Fibroblast of skin of right biceps (primary cell): ENCODE measurements at regions not wholly inside any gene's neighbourhood (a gene's known extent, or its start where the extent isn't known, plus 50 kb on each side); places are given as distances from the start of the nearest gene placed in this dataset.

Experiments
- DNase-seq: peaks from one replicate; pipeline ENCODE4 v3.0.0-alpha.2; 2013

DNA sequence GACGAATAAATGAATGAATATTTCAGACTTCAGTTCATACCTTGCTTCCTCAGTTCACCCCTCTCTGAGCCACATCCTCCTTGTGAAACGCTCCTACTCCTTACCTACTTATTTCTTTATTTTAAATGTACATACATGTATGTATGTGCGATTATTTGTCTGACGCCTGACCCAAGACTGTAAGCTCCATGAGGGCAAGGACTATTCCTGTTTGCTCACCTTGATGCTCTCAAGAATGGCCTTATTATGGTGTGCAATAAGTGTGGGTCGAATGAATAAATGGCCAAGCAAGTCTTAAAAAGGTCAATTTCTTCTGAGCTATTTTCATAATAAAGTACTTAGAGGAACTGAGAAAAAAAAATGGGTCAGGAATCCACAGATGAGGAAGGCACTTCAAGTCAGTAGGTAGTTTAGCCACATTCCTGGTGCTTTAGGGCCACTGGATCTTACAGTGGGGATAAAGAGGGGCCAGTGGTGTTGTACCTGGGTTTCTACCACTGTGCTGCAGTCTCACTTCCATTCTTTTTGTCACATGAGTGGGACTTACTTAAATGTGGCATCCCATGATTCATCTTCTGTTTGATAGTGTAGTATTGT lies 74.7 kb downstream of the SDC1 start:
- no peak for DNase-seq

DNA sequence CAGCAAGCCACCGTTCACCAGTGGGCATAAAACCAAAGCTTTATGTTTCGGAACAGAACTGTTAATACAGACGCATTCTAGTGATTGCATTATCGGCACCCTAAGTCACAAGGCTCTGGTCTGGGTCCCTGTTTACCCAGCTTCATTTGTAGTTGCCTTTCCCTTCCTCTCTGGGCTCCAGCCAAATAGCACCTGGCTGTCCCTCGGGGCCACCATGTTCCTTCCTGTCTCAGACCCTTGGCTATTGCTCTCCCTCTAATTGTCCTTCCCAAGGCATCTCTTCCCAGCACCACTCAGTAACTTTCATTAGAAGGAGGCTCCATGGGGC lies 75.3 kb downstream of the SDC1 start:
- no peak for DNase-seq

DNA sequence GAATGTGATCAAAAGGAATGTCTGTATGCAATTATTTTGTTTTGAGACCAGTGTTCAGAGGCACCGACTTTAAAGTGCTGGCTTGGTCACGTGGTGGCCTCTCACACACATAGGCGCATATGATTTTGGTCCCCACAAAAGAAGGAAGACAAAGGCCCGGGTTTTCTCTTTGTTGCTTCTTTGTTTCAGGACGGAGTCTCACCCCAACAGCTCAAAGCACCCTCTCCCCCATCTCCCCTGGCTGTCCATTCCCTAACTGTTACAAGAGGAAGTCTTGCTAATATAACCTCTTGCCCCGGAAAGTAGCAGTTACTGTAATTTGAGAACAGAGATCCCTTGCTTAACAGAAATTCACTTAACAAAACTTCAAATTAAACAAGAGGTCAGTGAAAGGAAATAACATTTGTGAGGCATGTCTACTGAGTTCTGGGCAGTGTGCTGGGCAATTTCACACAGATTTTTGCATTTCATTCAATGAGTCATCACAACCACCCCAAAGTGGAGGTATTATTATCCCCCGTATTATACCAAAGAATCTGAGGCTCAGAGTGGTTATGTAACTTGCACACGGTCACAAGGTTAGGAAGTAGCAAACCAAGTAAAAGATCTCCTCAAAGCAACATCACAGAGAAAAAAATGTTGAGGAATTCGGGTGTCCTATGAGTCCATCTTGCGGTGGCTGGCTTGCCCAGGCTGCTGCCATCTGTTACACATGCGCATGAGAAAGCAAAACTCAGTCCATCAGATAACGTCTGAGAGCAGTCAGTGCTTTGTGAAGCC lies 75.8 kb downstream of the SDC1 start:
- DNase-seq: peak; percentile 87

DNA sequence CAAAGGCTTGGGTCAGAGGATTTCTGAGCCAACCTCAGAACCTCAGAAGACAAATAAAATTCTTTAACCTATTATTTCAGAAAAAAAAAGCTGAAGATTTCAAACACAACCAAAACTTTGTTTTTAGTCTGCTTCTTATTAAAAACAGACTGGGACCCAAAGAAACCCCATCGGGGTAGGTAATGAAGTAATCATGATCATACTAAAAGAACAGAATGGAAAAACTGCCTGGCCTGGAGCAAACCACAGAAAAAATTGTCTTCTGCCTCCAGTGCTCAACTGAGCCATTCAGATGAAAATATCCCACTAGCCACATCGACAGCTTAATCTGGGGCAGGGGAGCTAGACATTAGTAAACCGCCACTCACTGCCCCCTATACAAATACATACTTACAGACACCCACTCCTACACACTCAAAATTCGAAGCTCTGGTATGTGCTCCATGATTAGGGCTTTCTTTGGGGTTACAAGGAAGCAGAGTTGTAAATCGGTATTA lies 76.5 kb downstream of the SDC1 start:
- DNase-seq: no peak

DNA sequence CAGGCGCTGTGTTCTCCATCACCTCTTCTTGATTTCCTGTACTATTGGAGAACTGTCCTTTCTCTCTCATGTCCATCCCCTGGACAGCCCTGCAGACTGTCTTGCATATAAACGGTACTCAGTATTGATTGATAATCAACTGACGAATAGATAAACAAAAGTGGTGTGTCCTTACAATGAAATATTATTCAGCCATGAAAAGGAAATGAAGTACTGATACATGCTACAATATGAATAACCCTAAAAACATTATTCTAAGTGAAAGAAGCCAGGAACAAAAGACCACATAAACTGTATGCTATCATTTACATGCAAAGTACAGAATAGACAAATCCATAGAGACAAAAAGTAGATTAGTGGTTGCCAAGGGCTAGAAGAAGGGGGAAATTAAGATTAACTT lies 77.6 kb downstream of the SDC1 start:
- DNase-seq: no peak

DNA sequence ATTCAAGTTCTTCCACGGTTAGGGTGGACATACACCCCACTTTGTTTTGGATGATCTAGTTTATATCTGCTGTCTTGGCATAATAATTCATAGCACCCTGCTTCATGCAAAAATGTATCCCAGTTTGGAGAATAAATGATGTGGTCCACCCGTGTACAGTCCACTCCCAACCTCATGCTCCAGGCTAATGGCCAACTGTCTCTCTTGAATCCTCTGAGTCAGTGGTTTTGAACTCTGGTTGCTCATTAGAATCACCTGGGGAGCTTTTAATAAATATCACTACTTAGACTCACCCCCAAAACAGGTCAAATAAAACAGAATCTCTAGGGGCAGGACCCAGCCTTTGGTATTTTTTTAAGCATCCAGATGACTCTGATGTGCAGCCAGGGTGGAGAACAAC lies 78.5 kb downstream of the SDC1 start:
- DNase-seq: no peak

DNA sequence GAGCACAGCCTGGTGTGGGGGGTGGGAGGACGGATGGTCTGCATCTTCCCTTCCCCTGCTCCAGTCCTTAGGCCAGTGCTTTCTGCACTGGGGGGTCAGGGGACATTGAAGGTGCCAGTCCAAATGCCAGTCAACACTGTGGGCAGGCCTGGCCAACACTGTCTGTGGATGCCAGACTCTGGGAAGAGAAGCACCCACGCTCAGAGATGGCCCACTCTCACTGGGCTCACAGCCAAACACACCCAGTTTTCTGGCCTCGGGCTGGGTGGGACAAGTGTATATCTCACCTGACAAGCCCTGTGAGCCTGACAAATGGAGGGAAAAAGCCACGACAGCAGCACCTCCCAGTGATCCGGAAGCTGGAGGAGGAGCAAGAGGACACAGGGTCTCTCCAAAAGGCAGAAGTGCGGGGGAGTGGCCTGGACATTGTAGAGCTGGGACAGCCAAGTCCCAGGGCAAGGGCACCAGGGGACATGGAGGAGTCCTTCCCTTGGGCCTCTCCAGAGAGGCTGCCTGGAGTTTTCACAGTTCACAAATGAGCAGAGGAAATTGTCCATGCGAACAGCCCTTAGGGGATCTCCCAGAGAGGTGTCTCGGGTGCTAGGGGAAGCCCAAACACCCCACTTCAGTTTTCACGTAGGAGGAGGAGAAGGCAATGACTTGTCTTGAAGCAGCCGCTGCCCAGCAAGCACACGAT lies 79.3 kb downstream of the SDC1 start:
- DNase-seq: no peak

DNA sequence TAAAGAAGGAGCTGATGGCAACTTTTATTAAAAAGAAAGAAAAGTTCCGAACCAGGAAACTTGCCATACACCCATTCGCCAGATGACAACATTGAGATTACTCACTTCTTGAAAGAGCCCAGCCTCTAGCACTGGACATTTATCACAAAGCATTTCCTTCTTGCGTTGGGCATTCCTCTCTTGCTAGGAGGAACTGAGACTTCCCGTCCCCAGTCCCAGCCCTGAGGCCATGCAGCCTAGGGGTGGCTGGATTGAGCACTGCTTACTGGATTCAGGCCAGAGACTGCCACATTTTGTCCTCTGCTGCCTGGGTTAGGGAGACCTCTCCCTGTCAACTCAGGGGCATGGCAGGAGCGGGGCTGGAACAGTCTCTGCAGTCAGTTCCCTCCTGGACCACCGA lies 80.1 kb downstream of the SDC1 start:
- DNase-seq: no peak

DNA sequence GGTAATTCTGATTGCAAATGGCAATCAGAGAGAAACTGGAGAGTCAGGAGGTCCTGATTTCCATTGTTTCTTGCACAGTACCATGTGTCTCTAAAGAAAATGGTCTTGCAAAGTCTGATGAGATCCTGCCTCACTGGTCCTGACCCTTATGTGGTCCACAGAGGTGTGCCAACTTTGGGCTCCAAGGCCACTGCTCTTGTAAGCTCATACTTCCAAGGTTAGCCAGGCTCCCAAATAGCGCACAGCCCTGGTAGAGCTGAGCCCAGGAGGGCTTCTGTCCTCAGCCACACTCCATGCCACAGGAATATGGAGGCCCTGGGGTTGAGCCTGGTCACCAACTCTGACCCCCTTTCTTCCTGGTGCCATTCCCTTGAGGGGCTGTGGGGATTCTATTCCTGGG lies 80.7 kb downstream of the SDC1 start:
- DNase-seq: no peak

DNA sequence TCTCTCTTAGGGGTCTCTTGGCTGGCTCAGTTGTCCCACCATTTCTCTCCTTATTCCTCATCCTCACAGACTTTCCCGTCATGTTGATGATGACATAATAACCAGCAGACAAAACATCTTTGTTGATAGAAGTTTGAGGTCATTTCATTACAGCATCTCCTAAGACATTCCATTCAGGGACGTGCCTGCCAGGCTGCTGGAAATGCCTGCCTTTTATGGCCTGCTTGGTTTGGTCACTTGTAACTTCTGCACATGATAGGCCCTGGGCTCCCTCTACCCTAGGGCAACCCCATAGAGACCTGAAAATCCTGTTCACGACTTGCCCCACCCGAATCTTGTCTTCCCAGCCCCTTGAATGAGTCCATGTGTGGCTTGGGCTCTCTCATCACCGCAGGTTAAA lies 81.7 kb downstream of the SDC1 start:
- peak; percentile 41 for DNase-seq

DNA sequence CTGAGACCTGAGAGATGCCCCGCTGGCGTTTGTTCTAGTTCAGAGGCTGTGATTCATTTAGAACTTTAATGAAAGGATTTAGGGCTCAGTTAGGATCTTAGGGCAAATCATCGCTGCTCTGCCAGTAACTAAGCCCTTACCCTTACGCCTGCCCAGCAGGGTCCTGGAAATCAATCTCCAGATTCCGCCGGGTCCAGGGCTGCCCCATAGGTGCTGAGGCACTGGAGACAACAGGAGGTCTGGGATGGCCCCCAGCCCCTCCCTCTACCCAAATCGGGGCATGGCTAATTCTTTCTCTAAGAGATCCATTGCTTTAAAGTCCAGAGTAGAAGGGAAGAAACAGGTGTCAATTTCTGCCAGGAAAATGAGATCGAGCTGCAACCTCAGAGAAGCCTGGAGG lies 83.1 kb downstream of the SDC1 start:
- no peak for DNase-seq

DNA sequence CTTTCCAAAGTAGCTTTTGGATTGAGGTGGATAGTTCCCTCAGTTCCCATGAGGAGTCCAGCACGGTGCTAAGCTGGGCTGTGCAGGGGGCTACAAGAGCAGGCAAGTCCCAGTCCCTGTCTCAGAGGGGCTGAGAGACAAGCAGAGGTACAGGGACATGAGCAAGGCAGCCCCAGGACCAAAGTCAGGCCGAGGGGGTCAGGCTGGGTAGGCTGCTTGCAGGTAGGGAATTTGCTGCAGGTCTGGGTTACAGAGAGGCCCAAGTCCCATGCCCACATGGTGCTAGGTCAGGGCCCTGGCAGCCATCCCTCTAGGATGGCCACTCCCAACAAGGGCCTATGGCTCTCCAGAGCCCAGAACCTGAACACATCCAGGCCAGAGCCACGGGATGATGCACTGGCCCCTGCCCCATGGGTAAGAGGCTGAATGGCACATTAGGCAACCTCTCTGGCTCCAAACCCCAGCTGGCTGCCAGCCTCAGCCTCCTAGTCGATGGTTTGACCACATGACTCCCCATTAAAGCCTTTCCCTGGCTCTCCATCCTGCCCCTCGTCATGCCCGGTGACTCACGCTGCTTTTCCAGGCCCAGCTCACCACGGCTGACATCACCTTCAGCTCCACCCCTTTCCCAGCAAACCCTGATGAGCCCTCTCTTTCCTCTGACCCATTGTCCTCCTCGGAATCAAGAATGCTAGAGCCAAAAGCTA lies 83.7 kb downstream of the SDC1 start:
- DNase-seq: peak; percentile 95

DNA sequence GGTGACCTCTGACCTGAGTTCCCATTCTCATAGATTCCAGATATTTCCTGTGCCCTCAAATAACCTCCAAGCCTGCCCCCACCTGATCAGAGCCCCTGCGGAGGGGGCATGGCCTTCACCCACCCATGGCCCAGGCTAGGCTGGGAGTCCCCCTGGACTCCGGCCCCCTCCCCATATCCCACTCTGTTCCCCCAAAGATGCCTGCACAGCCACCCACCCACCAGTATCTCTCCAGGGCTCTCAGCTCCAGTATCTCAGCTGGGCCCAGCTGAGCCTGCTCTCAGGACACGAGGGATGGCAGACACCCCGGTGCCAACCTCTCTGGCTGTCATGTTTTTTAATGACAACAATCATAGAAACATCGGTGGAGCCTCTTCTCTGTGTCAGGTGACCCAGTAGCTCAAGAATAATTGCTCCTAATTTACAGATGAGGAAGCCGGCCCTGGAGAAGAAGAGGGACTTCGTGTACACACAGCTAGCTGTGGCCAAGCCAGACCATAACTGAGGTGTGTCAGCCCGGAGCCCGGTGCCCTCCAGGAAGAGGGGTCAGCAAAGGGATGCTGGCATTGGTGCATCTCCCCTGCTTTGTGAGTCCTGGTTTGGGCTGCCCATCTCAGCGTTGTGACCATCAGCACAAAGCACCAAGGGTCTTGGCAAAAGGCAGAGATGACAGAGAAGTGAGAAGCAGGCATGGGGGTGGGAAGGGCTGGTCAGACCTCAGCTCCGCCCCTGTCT lies 84.4 kb downstream of the SDC1 start:
- DNase-seq: no peak

DNA sequence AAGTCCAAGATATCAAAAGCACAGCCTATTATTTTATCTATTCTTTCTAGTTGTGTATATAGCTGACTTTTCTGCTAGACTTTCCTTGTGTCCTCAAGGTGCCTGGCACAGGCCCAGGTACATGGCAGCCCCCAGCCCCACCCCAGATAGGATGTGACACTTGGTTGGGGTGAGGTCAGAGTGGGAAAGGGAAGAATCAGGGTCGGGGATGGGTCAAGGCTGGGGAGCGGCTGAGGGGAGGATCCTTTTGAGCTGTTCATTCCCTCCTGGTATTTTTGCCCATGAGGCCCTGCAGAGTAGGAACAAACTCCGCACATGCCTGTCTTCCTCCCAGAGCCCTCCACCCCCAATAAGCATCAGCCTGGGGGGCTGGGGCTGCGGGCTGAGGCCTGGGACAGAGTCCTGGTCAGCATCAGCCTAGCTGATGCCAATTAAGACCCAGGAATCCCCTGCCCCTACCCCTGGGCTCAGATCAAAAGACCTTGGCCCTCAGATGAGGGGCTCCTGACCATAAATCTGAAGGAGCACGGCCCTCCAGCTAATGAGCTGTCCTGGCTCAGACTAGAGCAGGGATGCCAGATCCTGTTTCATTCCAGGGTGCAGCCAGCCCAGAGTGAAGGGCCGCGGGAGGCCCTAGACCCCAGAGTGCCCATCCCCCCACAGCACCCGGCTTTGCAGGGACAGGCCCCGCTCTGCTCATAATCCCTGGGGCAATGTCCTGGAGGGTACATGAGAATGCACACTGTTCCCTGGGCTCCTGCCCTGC lies 85.3 kb downstream of the SDC1 start:
- no peak for DNase-seq

DNA sequence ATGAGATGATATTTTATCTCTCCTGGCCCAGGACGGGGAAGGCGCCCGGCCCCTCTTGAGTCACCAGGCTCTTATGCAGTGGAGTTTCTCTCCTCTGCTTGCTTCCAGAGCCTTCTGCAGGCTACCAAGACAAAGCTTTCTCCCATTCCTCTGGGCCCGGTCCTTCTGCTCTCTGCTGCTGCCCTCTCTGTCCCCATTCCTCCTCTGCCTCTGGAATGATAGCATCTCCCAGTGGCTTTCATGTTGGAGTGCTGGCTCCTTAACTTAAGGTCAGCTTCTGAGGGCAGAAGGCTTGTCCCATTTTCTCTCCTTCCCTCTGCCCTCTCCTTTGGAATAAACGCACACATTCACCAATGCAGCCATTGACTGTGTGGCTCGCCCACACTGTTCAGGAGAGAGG lies 86.2 kb downstream of the SDC1 start:
- no peak for DNase-seq

DNA sequence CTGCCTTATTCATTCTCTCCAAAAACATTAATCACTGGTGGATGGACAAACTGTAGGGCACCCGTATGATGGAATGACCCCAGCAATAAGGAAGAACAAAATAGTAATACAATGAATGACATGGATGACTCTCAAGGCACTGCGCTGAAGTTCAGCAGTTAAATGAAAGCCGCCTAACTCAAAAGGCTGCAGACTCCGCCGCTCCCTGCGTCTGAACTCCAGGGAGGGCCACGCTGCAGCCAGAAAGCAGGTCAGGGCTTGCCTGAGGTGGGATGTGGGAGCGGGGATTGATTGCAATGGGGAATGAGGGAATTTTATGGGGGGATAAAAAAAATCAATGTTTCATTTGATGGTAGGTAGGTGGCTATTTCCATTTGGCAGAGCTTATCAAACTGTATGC lies 86.5 kb upstream of the LAPTM4A start:
- no peak for DNase-seq

DNA sequence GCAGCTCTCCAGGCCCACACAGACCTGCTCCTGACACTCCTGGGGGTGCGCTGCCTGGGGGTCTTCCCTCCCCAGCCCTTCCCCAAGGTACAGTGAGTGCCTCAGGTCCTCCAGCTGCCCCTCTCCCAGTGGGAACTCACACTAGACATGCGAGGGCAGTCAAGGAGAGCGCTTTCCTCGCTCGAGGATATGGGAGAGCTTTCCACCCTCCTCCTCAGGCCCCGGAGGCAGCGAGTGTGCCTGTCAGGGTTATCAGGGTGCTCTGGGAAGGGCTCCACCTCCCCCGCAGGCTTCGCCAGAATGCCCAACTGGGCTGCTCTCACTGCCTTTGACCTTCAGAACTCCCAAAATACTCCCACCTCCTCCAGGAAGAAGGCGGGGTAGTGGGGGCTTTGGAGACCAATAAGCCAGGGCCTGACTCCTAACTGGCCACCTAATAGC lies 85.7 kb upstream of the LAPTM4A start:
- no peak for DNase-seq

DNA sequence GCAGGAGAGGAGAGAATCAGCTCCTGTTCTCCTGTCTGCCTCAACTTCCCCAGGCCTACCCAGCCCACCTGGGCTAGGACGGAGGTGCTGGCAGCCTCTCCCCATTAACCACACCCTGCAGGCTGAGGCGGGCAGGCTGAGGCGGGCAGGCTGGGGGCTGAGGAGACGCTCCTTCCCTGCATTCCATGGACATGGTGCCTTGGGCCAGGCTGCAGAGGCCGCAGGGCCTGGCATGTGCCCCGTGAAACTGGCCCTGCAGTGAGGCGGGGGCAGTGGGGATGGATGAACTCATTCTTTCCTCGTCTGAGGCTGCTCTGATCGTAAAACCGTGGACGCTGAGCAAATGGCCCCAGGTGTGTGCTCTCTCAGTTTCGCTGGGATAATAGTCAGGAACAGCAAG lies 84.7 kb upstream of the LAPTM4A start:
- DNase-seq: no peak

DNA sequence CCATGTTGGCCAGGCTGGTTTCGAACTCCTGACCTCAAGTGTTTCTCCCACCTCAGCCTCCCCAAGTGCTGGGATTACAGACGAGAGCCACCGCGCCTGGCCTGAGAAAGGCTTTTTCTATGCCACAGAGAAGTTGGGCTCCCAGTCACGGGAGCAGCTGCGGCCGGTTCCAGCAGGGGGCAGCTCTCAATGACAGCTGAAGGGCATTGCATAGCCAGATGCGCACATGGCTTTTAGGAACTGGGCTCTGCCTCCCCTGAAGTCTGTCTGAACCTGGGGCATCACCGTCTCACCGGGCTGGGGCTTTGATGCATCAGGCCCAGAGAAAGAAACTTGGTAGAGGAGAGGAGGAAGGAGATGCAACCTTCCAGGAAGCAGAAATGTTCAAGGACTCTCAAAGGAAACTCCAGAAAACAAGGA lies 84.2 kb upstream of the LAPTM4A start:
- peak; percentile 62 for DNase-seq

DNA sequence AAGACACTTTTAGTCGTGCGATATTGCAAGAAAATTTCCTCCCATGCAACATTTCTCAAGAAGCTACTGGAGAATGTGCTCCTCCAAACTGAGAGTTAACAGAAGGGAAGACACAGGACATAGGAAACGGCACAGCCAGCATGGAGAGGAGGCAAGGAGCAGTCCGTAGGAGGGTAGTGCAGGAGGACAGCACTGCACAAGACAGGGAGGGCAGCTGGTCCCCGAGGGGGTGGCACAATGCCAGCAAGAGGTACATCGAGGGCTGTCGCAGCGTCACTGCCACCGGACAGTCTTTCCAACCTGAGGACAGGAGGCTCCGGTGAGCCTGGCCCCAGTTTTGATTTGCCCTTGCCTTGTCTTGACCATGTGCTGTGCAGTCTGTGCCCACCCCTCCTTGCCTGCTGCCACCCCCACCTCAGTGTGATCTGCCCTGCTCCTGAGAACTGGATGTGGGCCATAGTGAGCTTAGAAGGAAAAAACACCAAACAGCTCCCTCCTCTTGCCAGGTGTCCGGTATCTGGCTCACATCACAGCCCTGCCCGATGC lies 81.6 kb upstream of the LAPTM4A start:
- no peak for DNase-seq

DNA sequence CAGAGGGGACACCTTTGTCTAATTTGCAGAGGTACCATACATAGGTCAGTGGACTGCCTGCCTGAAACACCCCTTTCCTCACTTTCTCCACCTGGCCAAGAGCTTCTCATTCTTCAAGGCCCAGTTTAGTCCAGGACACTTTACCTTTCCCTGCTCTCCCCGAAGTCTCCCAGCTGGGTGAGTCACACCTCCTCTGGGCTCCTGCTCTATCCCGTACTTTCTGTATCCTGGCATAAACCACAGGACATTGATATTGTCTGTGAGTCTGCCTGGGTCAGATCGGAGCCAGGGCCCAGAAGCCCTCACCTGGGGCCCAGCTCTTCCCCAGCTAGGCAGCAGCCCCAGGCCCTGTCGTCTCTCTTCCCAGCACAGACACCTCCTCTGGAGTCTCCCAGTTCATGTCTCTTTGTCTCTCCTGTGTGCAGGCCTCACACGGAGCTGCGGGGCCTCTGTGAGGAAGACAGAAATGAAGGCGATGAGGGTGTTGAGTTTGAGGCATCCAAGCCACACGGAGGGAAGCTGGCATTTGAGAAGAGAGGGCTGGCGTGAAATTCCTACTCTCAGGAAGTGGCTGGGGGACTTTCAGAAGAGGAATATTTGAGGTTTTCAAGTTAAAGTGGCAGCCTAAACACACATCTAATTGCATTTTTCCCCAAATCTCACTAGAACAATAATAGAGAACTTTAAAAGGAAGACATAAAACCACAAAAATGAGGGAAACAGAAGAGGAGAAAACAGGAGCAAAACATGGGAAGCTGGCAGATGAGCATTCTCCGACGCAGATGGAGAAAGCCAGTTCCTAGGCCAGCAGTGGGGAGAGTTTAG lies 79.6 kb upstream of the LAPTM4A start:
- DNase-seq: peak; percentile 89
